ENCODE measurements at regions not wholly inside any gene's neighbourhood (a gene's known extent, or its start where the extent isn't known, plus 50 kb on each side); places are given as distances from the start of the nearest gene placed in this dataset.

DNA sequence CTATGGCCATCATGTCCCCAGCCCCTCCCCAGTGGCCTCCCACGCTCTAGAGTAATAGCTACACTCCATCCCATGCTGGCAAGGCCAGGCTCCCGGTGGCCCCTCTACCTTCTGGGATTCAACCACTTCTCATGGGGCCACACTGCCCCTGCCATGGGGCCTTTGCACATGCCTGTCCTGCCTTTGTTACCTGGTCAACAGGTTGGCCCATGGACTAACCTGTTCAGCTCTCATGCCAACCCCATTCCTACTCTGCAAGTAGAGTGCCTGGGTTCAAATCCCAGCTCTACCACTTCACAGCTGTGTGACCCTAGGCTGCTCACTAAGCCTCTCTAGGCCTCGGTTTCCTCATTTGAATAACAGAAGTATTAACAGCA is 98.5 kb downstream of the RFLNA start:
- no TSS peak for BruUV-seq (replicated peaks)
- Histone ChIP-seq H3K4me1 (ENCODE audit: control insufficient read depth, insufficient read depth, low read length) (peaks cover 87% of the 10 kb centered on the region), H3K9me3 (ENCODE audit: control insufficient read depth, insufficient read depth, low read depth, low read length) (no peaks in the 10 kb centered on the region), H3K4me3 (ENCODE audit: low read depth in 2 of 2, low read length in 2 of 2) (no peak overlapping the region), H3K27me3 (ENCODE audit: control insufficient read depth, insufficient read depth, low read length) (no peaks in the 10 kb centered on the region), H3K36me3 (ENCODE audit: control insufficient read depth, insufficient read depth, low read length) (no peaks in the 10 kb centered on the region), H3K27ac (ENCODE audit: low read length) (peak overlapping the region; percentile 94)
- ChIA-PET CTCF (interaction anchor here (0.9 kb wide), 1 partner anchor 378 kb away, joined by 5 read pairs; no protein-coding TSS in a partner anchor), POLR2A (no interaction called here)
- ATAC-seq: no peak
- no peak for DNase-seq (ENCODE audit: low read depth, low spot score)
- TF ChIP-seq TCF7L2 (IDR thresholded peaks at IDR 0.05; ENCODE audit: low read depth, low read length) (no peak), SIN3A (IDR thresholded peaks at IDR 0.05; ENCODE audit: borderline replicate concordance, insufficient read depth, low read depth, low read length) (no peak), POLR2AphosphoS5 (IDR thresholded peaks at IDR 0.05; ENCODE audit: low read depth, low read length) (no peak)
- TF ChIP-seq, protein P1, sequence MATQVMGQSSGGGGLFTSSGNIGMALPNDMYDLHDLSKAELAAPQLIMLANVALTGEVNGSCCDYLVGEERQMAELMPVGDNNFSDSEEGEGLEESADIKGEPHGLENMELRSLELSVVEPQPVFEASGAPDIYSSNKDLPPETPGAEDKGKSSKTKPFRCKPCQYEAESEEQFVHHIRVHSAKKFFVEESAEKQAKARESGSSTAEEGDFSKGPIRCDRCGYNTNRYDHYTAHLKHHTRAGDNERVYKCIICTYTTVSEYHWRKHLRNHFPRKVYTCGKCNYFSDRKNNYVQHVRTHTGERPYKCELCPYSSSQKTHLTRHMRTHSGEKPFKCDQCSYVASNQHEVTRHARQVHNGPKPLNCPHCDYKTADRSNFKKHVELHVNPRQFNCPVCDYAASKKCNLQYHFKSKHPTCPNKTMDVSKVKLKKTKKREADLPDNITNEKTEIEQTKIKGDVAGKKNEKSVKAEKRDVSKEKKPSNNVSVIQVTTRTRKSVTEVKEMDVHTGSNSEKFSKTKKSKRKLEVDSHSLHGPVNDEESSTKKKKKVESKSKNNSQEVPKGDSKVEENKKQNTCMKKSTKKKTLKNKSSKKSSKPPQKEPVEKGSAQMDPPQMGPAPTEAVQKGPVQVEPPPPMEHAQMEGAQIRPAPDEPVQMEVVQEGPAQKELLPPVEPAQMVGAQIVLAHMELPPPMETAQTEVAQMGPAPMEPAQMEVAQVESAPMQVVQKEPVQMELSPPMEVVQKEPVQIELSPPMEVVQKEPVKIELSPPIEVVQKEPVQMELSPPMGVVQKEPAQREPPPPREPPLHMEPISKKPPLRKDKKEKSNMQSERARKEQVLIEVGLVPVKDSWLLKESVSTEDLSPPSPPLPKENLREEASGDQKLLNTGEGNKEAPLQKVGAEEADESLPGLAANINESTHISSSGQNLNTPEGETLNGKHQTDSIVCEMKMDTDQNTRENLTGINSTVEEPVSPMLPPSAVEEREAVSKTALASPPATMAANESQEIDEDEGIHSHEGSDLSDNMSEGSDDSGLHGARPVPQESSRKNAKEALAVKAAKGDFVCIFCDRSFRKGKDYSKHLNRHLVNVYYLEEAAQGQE (IDR thresholded peaks at IDR 0.05; ENCODE audit: insufficient read depth in 1 of 2, low read depth in 2 of 2, low read length in 1 of 2): no peak
- TF ChIP-seq, protein P2, sequence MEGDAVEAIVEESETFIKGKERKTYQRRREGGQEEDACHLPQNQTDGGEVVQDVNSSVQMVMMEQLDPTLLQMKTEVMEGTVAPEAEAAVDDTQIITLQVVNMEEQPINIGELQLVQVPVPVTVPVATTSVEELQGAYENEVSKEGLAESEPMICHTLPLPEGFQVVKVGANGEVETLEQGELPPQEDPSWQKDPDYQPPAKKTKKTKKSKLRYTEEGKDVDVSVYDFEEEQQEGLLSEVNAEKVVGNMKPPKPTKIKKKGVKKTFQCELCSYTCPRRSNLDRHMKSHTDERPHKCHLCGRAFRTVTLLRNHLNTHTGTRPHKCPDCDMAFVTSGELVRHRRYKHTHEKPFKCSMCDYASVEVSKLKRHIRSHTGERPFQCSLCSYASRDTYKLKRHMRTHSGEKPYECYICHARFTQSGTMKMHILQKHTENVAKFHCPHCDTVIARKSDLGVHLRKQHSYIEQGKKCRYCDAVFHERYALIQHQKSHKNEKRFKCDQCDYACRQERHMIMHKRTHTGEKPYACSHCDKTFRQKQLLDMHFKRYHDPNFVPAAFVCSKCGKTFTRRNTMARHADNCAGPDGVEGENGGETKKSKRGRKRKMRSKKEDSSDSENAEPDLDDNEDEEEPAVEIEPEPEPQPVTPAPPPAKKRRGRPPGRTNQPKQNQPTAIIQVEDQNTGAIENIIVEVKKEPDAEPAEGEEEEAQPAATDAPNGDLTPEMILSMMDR (IDR thresholded peaks at IDR 0.05): no peak
- in situ Hi-C loops (cut with HindIII; ENCODE audit: low pct_unique_long_range_greater_than_20kb, low sequenced_read_pairs) (no loop called here), intact Hi-C loops (cut with micrococcal nuclease; ENCODE audit: unreplicated experiment) (loop anchor here (10.0 kb wide), 1 partner anchor 171 kb away; the partner anchor contains the start of gene NCOR2)

DNA sequence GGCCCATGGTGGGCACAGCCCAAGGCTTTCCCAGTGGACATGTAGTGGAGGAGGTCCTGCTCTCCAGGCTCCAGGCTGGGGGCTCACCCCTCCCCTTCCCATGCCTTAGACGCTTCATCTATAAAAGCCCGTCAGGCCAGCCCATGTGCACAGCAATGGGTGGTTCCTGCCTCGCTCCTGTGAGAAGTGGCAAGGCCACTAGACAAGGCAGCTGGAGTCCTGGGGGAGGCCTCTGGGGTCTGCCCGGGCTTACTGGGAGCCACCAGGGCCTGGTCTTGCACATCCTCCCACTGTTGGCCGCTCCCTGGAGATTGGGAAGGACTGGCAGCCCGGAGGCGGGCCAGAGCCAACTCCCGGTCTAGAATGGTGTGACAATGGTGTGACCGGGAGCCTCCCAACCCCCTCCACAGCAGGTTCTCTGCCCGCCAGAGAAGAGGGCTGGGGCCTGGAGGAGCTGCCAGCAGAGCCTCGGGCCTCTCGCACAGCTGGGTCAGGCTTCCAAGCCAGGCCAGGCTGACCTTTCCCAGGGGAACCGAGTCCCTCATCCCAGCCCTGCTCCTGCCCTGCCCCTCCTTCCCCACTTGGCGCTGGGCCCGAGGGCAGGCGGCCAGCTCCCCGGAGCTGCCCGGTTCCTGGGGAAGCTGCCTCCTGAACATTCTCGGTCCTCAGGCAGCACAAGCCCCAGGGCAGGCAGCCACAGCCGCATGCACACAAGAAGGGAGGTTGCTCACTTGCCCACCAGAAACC is 97.9 kb downstream of the RFLNA start:
- no TSS peak for BruUV-seq (replicated peaks)
- POLR2A ChIA-PET: no interaction called here
- H3K4me1 ChIP-seq (ENCODE audit: control insufficient read depth, insufficient read depth, low read length): peaks cover 82% of the 10 kb centered on the region
- TF ChIP-seq SIN3A (IDR thresholded peaks at IDR 0.05; ENCODE audit: borderline replicate concordance, insufficient read depth, low read depth, low read length) (no peak; the same call in 1 of the 2 replicates), TCF7L2 (IDR thresholded peaks at IDR 0.05; ENCODE audit: low read depth, low read length) (no peak), POLR2AphosphoS5 (IDR thresholded peaks at IDR 0.05; ENCODE audit: low read depth, low read length) (peak; percentile 61; the same call in 1 of the 2 replicates)
- TF ChIP-seq, protein P1 (IDR thresholded peaks at IDR 0.05; ENCODE audit: insufficient read depth in 1 of 2, low read depth in 2 of 2, low read length in 1 of 2): no peak
- TF ChIP-seq, protein P2 (IDR thresholded peaks at IDR 0.05): 0 out of 2 replicates have a peak, but pooled peaks have one; percentile 31
- CTCF ChIA-PET: interaction anchor here (0.6 to 0.9 kb wide), 2 partner anchors 174 to 379 kb away, joined by 3 to 5 read pairs; no protein-coding TSS in a partner anchor
- no peaks in the 10 kb centered on the region for H3K27me3 ChIP-seq (ENCODE audit: control insufficient read depth, insufficient read depth, low read length)
- H3K36me3 ChIP-seq (ENCODE audit: control insufficient read depth, insufficient read depth, low read length): no peaks in the 10 kb centered on the region
- H3K9me3 ChIP-seq (ENCODE audit: control insufficient read depth, insufficient read depth, low read depth, low read length): no peaks in the 10 kb centered on the region
- ATAC-seq: peak; percentile 55
- DNase-seq (ENCODE audit: low read depth, low spot score): no peak
- intact Hi-C loops (cut with micrococcal nuclease; ENCODE audit: unreplicated experiment): loop anchor here (10.0 kb wide), 1 partner anchor 172 kb away; the partner anchor contains the start of gene NCOR2
- H3K4me3 ChIP-seq (ENCODE audit: low read depth in 2 of 2, low read length in 2 of 2): no peak overlapping the region
- H3K27ac ChIP-seq (ENCODE audit: low read length): peak overlapping the region; percentile 94
- in situ Hi-C loops (cut with HindIII; ENCODE audit: low pct_unique_long_range_greater_than_20kb, low sequenced_read_pairs): no loop called here

Measured in Panc1 (cell line).